ENCODE measurements at regions not wholly inside any gene's neighbourhood (a gene's known extent, or its start where the extent isn't known, plus 50 kb on each side); places are given as distances from the start of the nearest gene placed in this dataset.

DNA sequence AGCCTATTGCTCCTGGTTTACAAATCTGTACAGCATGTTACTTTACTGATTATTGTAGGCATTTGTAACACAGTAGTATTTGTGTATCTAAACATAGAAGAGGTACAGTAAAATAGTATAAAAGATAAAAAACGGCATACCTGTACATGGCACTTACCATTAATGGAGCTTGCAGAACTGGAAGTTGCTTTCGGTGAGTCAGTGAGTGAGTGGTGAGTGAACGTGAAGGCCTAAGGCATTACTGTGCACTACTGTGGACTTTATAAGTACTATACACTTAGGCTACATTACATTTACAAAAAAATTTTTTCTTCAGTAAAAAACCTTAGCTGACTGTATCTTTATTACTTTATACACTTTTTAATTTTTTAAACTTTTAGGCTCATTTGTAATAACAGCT, 90.9 kb downstream of the RAP2B start:
- no peak overlapping the region for H3K4me3 ChIP-seq (ENCODE audit: low read depth, low read length)
- TF ChIP-seq, protein P1, sequence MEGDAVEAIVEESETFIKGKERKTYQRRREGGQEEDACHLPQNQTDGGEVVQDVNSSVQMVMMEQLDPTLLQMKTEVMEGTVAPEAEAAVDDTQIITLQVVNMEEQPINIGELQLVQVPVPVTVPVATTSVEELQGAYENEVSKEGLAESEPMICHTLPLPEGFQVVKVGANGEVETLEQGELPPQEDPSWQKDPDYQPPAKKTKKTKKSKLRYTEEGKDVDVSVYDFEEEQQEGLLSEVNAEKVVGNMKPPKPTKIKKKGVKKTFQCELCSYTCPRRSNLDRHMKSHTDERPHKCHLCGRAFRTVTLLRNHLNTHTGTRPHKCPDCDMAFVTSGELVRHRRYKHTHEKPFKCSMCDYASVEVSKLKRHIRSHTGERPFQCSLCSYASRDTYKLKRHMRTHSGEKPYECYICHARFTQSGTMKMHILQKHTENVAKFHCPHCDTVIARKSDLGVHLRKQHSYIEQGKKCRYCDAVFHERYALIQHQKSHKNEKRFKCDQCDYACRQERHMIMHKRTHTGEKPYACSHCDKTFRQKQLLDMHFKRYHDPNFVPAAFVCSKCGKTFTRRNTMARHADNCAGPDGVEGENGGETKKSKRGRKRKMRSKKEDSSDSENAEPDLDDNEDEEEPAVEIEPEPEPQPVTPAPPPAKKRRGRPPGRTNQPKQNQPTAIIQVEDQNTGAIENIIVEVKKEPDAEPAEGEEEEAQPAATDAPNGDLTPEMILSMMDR (IDR thresholded peaks at IDR 0.05; ENCODE audit: borderline replicate concordance, insufficient read depth, low read depth, low read length): no peak

DNA sequence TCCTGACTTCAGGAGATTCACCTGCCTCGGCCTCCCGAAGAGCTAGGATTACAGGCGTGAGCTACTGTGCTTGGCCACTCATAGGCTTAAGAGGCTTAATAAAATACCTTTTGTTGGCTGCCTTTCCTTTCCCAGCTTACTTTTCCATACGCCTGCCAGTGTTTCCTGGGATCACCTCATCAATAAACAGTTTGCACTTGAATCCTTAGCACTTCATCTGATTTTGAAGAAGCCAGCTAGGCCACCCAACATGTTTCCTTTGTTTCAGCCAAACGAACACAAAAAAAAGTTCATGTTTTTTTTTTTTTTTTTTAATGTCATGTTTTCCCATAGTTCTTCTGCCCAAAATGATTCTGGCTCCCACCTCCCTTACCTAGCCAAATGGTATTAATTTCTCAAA, 92.3 kb downstream of the RAP2B start:
- no peak overlapping the region for H3K4me3 ChIP-seq (ENCODE audit: low read depth, low read length)
- TF ChIP-seq, protein P1 (IDR thresholded peaks at IDR 0.05; ENCODE audit: borderline replicate concordance, insufficient read depth, low read depth, low read length): no peak

DNA sequence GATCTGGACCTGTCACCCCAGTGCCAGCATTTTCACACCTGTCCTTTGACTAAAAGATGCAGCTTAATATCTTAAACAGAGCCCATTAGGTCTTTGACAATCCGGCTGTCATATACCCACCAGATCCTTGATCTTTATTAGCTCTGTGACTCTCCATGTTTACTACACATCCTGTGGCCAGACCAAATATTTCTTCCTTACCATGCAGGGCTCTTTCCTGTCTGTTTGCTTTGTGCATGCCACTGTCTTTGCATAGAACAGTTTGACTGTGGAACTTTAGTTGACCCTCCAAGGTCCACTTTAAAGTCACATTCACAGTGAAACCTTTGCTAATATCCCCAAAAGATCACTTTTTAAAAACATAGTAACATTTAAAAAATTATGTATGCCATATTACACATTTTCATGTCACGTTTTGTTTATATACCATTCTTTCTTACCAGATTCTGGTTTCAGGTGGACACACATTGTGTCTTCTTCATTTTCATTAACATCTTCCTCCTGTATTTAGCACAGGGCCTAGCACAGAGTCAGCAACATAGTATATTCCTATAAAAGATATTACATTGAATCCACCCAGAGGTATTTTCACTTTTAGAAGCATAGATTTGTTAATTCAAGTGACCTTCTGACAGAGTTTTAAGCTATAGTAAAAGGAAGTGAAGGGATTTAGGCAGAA, 95.8 kb downstream of the RAP2B start:
- no peak overlapping the region for H3K4me3 ChIP-seq (ENCODE audit: low read depth, low read length)
- TF ChIP-seq, protein P1 (IDR thresholded peaks at IDR 0.05; ENCODE audit: borderline replicate concordance, insufficient read depth, low read depth, low read length): no peak

DNA sequence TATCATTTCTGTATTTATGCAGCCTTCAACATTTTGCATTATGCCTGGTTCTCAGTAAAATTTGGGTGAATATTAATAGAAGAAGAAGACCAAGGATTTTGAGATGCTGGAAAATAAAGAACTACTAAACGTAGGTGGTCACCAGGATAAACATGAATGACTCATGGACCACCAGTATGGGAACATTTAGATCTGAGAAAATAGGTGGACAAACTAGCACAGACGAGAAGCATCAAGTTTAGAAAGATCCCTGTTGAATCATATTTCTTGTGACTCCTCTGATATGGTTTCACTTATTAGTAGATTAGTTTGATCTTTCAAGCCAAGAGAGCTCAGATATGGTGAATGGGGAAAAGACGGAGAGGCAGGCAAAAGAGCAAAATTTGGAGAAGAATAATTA, 97.9 kb downstream of the RAP2B start:
- TF ChIP-seq, protein P1 (IDR thresholded peaks at IDR 0.05; ENCODE audit: borderline replicate concordance, insufficient read depth, low read depth, low read length): no peak
- no peak overlapping the region for H3K4me3 ChIP-seq (ENCODE audit: low read depth, low read length)

DNA sequence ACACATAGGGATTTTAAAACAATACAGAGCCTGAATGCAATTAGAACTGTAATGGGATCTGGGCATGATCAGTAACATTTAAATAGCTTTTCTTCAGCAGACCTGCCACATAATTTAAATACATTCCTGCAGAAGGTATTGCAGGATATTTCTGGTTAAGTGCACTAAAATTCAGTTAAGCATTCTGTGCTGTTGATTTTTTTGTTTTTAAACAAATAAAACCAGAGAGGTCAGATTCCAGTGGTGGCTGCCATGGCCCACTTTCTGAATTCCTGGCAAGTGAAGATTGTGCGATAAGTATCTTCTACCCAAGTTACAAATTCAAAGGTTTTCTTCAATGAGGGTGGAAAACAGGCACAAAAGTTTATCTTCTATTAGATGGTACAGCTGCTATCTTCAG, 98.7 kb downstream of the RAP2B start:
- no peak overlapping the region for H3K4me3 ChIP-seq (ENCODE audit: low read depth, low read length)
- TF ChIP-seq, protein P1 (IDR thresholded peaks at IDR 0.05; ENCODE audit: borderline replicate concordance, insufficient read depth, low read depth, low read length): no peak

DNA sequence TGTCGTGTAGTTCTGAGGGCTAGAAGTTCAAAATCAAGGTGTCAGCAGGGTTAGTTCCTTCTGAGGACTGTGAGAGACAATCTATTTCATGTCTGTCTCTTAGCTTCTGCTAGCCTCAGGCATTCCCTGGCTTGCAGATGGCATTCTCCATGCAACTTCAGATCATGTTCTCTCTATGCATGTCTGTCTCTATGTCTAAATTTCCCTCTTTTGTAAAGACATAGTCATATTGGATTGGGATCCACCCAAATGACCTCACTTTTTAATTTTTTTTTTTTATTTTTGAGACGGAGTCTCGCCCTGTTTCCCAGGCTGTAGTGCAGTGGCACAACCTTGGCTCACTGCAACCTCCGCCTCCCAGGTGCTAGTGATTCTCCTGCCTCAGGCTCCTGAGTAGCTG, 104.6 kb downstream of the RAP2B start:
- TF ChIP-seq, protein P1 (IDR thresholded peaks at IDR 0.05; ENCODE audit: borderline replicate concordance, insufficient read depth, low read depth, low read length): no peak

DNA sequence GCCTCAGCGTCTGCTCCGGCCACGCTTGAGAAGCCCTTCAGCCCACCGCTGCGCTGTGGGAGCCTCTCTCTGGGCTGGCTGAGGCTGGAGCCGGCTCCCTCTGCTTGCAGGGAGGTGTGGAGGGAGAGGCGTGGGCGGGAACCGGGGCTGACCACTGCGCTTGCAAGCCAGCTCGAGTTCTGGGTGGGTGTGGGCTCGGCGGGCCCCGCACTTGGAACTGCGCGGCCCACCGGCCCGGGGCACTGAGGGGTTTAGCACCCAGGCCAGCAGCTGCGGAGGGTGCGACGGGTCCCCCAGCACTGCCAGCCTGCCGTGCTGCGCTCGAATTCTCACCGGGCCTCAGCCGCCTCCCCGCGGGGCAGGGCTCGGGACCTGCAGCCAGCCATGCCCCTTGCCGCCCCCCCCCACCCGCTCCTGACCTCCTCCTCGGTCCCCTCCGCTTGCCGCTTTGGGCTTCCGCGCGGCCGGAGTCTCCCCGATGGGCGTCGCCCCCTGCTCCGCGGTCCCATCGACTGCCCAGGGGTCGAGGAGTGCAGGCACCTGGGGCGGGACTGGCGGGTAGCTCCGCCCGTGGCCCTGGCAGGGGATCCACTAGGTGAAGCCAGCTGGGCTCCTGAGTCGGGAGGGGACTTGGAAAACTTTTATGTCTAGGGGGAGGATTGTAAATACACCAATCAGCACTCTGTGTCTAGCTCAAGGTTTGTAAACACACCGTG, 106.7 kb downstream of the RAP2B start:
- TF ChIP-seq, protein P1 (IDR thresholded peaks at IDR 0.05; ENCODE audit: borderline replicate concordance, insufficient read depth, low read depth, low read length): no peak

More for the DNA sequence above, 104.6 kb downstream of the RAP2B start:
- no peak overlapping the region for H3K4me3 ChIP-seq (ENCODE audit: low read depth, low read length)

More for the DNA sequence above, 106.7 kb downstream of the RAP2B start:
- no peak overlapping the region for H3K4me3 ChIP-seq (ENCODE audit: low read depth, low read length)

All from GM12875 (cell line).